ENCODE measurements at regions not wholly inside any gene's neighbourhood (a gene's known extent, or its start where the extent isn't known, plus 50 kb on each side); places are given as distances from the start of the nearest gene placed in this dataset.

DNA sequence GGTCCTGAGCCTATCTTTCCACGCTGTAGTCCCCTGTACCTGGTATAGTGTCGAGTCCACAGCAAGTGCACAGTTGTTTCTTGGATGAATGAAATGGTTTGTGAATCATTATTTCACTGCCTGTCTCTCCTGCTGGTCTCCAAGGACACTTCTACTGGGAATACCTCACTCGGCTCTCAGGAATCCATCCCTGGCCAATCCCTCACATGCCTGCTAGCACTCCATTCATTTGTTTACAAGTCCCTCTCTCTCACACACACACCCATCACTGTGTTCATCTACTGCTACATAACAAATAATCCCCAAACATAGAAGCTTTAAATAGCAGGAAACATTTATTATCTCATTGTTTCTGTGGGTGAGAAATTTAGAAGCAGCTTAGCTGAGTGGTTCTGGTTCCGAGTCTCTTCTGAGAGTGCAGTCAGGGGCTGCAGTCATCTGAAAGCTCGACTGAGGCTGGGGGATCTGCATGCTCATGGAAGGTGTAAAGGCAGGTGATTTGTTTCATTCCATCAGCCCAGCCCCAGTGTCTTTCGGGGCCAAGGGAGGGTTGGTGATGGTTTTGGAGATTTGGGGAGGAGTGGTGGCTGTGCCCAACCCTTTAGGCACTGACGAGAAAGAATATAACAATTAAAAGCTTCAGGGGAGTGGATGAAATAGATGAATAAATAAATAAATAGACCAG, 132.7 kb upstream of the IER5L start:
- TF ChIP-seq, protein P1, sequence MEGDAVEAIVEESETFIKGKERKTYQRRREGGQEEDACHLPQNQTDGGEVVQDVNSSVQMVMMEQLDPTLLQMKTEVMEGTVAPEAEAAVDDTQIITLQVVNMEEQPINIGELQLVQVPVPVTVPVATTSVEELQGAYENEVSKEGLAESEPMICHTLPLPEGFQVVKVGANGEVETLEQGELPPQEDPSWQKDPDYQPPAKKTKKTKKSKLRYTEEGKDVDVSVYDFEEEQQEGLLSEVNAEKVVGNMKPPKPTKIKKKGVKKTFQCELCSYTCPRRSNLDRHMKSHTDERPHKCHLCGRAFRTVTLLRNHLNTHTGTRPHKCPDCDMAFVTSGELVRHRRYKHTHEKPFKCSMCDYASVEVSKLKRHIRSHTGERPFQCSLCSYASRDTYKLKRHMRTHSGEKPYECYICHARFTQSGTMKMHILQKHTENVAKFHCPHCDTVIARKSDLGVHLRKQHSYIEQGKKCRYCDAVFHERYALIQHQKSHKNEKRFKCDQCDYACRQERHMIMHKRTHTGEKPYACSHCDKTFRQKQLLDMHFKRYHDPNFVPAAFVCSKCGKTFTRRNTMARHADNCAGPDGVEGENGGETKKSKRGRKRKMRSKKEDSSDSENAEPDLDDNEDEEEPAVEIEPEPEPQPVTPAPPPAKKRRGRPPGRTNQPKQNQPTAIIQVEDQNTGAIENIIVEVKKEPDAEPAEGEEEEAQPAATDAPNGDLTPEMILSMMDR (IDR thresholded peaks at IDR 0.05 in 2 of 3, conservative IDR thresholded peaks at IDR 0.05 in 1 of 3; ENCODE audit: borderline replicate concordance in 1 of 3, insufficient read depth in 1 of 3, low read depth in 2 of 3, low read length in 2 of 3) = no peak
- no peak for TF ChIP-seq EZH2 (IDR thresholded peaks at IDR 0.05)
- TF ChIP-seq, protein P2, sequence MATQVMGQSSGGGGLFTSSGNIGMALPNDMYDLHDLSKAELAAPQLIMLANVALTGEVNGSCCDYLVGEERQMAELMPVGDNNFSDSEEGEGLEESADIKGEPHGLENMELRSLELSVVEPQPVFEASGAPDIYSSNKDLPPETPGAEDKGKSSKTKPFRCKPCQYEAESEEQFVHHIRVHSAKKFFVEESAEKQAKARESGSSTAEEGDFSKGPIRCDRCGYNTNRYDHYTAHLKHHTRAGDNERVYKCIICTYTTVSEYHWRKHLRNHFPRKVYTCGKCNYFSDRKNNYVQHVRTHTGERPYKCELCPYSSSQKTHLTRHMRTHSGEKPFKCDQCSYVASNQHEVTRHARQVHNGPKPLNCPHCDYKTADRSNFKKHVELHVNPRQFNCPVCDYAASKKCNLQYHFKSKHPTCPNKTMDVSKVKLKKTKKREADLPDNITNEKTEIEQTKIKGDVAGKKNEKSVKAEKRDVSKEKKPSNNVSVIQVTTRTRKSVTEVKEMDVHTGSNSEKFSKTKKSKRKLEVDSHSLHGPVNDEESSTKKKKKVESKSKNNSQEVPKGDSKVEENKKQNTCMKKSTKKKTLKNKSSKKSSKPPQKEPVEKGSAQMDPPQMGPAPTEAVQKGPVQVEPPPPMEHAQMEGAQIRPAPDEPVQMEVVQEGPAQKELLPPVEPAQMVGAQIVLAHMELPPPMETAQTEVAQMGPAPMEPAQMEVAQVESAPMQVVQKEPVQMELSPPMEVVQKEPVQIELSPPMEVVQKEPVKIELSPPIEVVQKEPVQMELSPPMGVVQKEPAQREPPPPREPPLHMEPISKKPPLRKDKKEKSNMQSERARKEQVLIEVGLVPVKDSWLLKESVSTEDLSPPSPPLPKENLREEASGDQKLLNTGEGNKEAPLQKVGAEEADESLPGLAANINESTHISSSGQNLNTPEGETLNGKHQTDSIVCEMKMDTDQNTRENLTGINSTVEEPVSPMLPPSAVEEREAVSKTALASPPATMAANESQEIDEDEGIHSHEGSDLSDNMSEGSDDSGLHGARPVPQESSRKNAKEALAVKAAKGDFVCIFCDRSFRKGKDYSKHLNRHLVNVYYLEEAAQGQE (IDR thresholded peaks at IDR 0.05; ENCODE audit: low read depth) = no peak
- TF ChIP-seq, protein P3, sequence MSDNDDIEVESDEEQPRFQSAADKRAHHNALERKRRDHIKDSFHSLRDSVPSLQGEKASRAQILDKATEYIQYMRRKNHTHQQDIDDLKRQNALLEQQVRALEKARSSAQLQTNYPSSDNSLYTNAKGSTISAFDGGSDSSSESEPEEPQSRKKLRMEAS (IDR thresholded peaks at IDR 0.05) = no peak
- no peak for TF ChIP-seq ZFX (IDR thresholded peaks at IDR 0.05)
- no peak for TF ChIP-seq POLR2A (IDR thresholded peaks at IDR 0.05; ENCODE audit: borderline replicate concordance, extremely low read depth, insufficient read depth, insufficient read length)
- TF ChIP-seq EGR1 (IDR thresholded peaks at IDR 0.05; ENCODE audit: low read depth) = no peak
- TF ChIP-seq SIN3A (IDR thresholded peaks at IDR 0.05; ENCODE audit: low read depth) = no peak
- TF ChIP-seq, protein P4, sequence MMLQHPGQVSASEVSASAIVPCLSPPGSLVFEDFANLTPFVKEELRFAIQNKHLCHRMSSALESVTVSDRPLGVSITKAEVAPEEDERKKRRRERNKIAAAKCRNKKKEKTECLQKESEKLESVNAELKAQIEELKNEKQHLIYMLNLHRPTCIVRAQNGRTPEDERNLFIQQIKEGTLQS (IDR thresholded peaks at IDR 0.05) = no peak
- no peak for TF ChIP-seq POLR2AphosphoS5 (IDR thresholded peaks at IDR 0.05; ENCODE audit: low read depth, low read length)
- TF ChIP-seq FOSL1 (IDR thresholded peaks at IDR 0.05; ENCODE audit: low read depth) = no peak
- TF ChIP-seq, protein P5, sequence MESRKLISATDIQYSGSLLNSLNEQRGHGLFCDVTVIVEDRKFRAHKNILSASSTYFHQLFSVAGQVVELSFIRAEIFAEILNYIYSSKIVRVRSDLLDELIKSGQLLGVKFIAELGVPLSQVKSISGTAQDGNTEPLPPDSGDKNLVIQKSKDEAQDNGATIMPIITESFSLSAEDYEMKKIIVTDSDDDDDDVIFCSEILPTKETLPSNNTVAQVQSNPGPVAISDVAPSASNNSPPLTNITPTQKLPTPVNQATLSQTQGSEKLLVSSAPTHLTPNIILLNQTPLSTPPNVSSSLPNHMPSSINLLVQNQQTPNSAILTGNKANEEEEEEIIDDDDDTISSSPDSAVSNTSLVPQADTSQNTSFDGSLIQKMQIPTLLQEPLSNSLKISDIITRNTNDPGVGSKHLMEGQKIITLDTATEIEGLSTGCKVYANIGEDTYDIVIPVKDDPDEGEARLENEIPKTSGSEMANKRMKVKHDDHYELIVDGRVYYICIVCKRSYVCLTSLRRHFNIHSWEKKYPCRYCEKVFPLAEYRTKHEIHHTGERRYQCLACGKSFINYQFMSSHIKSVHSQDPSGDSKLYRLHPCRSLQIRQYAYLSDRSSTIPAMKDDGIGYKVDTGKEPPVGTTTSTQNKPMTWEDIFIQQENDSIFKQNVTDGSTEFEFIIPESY (IDR thresholded peaks at IDR 0.05; ENCODE audit: extremely low read depth, insufficient replicate concordance, low read length) = no peak
- TF ChIP-seq ZNF274 (IDR thresholded peaks at IDR 0.05; ENCODE audit: low read depth, low read length) = no peak
